ENCODE measurements at regions not wholly inside any gene's neighbourhood (a gene's known extent, or its start where the extent isn't known, plus 50 kb on each side); places are given as distances from the start of the nearest gene placed in this dataset.

DNA sequence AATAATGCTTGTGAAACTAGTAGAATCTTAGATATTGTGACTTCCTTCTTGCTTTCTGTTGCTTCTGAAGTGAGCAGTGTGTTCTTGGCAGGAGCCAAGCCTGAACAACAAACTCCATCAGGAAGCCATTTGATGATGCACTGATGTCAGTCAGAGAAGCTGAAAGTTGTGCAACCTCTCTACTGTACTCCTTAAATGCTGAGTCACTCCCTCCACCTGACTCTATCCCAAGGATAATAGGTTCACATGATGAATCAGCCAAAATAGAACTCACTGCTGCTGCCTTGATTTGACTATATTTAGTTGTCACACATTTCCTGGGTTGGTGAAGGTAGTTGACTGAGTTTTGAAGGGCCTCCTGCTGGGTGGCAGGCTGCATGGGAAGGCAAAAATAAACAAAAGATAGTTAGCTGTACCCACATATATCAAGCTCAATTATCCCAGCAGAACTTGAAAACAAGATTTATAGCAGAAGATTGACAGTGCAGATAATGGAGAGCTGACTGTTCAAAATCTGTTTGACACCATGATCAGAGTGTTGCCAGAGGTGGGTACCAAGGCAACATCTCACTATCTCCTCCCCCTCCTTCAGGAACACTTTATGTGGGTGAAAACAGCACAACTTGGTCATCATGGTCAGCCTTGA is 328.4 kb upstream of the DPH6 start:
- no peak overlapping the region for H3K4me3 ChIP-seq (ENCODE audit: low read depth, low read length)
- H3K27me3 ChIP-seq (ENCODE audit: control insufficient read depth, insufficient read depth, low read length), result no peaks in the 10 kb centered on the region
- peak; percentile 84 for DNase-seq (ENCODE audit: low read depth)
- TF ChIP-seq, protein P1, sequence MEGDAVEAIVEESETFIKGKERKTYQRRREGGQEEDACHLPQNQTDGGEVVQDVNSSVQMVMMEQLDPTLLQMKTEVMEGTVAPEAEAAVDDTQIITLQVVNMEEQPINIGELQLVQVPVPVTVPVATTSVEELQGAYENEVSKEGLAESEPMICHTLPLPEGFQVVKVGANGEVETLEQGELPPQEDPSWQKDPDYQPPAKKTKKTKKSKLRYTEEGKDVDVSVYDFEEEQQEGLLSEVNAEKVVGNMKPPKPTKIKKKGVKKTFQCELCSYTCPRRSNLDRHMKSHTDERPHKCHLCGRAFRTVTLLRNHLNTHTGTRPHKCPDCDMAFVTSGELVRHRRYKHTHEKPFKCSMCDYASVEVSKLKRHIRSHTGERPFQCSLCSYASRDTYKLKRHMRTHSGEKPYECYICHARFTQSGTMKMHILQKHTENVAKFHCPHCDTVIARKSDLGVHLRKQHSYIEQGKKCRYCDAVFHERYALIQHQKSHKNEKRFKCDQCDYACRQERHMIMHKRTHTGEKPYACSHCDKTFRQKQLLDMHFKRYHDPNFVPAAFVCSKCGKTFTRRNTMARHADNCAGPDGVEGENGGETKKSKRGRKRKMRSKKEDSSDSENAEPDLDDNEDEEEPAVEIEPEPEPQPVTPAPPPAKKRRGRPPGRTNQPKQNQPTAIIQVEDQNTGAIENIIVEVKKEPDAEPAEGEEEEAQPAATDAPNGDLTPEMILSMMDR (IDR thresholded peaks at IDR 0.05; ENCODE audit: insufficient read depth, low read length, poor library complexity, severe bottlenecking), result no peak
- no peaks in the 10 kb centered on the region for H3K36me3 ChIP-seq (ENCODE audit: control insufficient read depth, insufficient read depth, low read length)

DNA sequence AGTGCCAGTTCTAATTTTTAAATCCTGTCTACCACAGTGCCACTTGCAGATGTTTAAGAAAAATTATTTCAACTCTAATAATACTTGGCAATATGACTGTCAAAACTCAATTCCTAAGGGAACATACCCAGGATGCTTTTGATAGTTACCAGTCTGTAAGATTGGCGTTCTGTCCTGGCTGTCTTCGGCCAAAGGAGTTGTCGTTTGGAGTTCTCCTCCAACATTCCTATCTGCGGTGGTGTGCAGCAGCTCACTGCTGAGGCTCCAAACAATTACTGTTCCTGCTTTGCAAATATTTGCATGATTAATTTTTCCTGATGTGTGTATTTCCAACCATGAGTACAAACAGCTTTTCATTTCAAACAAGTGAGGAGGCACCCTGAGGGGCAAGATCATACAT is 330.8 kb upstream of the DPH6 start:
- H3K27me3 ChIP-seq (ENCODE audit: control insufficient read depth, insufficient read depth, low read length), result no peaks in the 10 kb centered on the region
- DNase-seq (ENCODE audit: low read depth), result no peak
- TF ChIP-seq, protein P1 (IDR thresholded peaks at IDR 0.05; ENCODE audit: insufficient read depth, low read length, poor library complexity, severe bottlenecking), result no peak

DNA sequence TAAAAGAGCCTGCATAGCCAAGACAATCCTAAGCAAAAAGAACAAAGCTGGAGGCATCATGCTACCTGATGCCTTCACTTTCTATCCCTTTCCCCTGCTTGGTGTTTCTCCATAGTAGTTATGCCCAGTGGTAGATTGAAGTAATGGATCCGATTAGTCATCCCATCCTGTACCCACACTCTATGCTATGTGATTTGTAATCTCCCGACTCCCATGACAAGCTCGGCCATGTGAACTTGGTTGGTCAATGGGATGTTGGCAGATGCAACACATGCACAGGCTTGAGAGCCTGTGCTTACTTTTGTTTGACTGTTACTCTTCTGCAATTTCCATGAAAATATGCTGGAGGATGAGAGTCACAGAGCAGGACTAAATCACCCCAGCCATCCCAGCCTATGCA is 334.9 kb upstream of the DPH6 start:
- Histone ChIP-seq H3K27me3 (ENCODE audit: control insufficient read depth, insufficient read depth, low read length) (no peaks in the 10 kb centered on the region), H3K36me3 (ENCODE audit: control insufficient read depth, insufficient read depth, low read length) (no peaks in the 10 kb centered on the region), H3K4me3 (ENCODE audit: low read depth, low read length) (no peak overlapping the region)
- DNase-seq (ENCODE audit: low read depth), result no peak
- TF ChIP-seq, protein P1 (IDR thresholded peaks at IDR 0.05; ENCODE audit: insufficient read depth, low read length, poor library complexity, severe bottlenecking), result no peak

More for the DNA sequence above, 330.8 kb upstream of the DPH6 start:
- Histone ChIP-seq H3K4me3 (ENCODE audit: low read depth, low read length) (no peak overlapping the region), H3K36me3 (ENCODE audit: control insufficient read depth, insufficient read depth, low read length) (no peaks in the 10 kb centered on the region)

DNA sequence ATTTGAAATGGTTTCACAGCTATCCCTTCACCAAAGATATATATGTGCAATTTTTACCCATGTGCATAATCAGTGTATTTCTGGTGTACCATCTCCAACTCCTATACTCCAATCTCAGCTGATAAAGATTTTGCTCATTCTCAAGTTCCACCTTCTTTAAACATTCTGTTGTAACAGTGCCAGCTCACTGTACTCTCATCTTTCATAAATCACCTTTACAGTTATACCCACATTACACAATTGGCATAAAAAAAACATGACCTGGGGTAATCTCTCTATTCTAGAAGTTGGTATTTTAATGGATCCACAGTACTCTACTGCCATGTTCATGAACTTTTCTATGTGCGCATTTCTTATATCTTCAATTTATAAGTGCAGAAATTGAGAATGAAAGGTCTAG is 339.9 kb upstream of the DPH6 start:
- no peak for DNase-seq (ENCODE audit: low read depth)
- Histone ChIP-seq H3K36me3 (ENCODE audit: control insufficient read depth, insufficient read depth, low read length) (no peaks in the 10 kb centered on the region), H3K27me3 (ENCODE audit: control insufficient read depth, insufficient read depth, low read length) (no peaks in the 10 kb centered on the region), H3K4me3 (ENCODE audit: low read depth, low read length) (no peak overlapping the region)
- TF ChIP-seq, protein P1 (IDR thresholded peaks at IDR 0.05; ENCODE audit: insufficient read depth, low read length, poor library complexity, severe bottlenecking), result no peak

DNA sequence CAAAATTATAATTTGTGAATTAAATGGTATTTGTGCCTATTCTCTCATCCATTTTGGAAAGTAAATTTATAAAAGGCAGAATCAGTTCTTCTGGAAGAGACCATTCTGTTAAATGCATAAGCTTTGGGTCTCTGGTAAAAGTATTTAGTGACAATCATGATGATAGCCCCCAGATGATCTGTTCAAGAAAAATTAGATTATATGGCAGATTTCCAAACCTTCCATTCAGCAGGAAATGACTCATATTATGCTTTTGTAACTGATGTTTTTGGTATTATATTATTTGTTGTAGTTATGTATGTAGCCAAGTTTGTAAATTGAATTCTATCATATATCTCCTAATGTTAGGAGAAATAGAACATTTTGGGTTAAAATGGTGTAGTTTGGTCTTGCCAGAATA is 340.8 kb upstream of the DPH6 start:
- Histone ChIP-seq H3K36me3 (ENCODE audit: control insufficient read depth, insufficient read depth, low read length) (no peaks in the 10 kb centered on the region), H3K4me3 (ENCODE audit: low read depth, low read length) (no peak overlapping the region), H3K27me3 (ENCODE audit: control insufficient read depth, insufficient read depth, low read length) (no peaks in the 10 kb centered on the region)
- TF ChIP-seq, protein P1 (IDR thresholded peaks at IDR 0.05; ENCODE audit: insufficient read depth, low read length, poor library complexity, severe bottlenecking), result no peak
- no peak for DNase-seq (ENCODE audit: low read depth)

DNA sequence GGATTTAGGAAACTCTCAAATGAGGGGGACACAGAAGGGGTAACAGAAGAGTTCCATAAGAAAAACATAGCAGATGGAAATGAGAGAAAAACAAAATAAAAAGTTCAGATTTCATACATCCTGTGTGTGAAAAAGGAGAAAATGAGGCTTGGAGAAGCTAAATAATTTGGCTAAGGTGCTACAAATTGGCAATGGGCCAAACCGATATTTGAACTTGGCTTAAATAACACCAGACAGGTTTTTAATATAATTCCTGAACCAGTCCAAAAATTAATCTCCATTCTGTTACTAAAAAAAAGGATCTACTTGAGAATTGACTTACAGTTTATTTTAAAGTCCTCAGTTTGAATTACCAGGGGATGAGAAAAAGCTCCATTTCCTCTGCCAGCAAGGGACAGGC is 342.9 kb upstream of the DPH6 start:
- H3K4me3 ChIP-seq (ENCODE audit: low read depth, low read length), result no peak overlapping the region
- H3K27me3 ChIP-seq (ENCODE audit: control insufficient read depth, insufficient read depth, low read length), result no peaks in the 10 kb centered on the region
- TF ChIP-seq, protein P1 (IDR thresholded peaks at IDR 0.05; ENCODE audit: insufficient read depth, low read length, poor library complexity, severe bottlenecking), result no peak
- no peak for DNase-seq (ENCODE audit: low read depth)
- no peaks in the 10 kb centered on the region for H3K36me3 ChIP-seq (ENCODE audit: control insufficient read depth, insufficient read depth, low read length)
